Body of pancreas (tissue), 4 donors: ENCODE measurements at regions not wholly inside any gene's neighbourhood (a gene's known extent, or its start where the extent isn't known, plus 50 kb on each side); places are given as distances from the start of the nearest gene placed in this dataset.

Experiments used
- ATAC-seq: fragments of 150-250 bp; one replicate; pipeline ENCODE4 v1.9.1; 2016
- DNase-seq, 4 donors: peaks; one replicate each; pipeline ENCODE4 v3.0.0-alpha.2; 2019
- H3K27ac ChIP-seq, 4 donors: fragments of 200-600 bp; sonication (generic); 1 replicate in 3 of 4; 2 replicates in 1 of 4; pipeline versions ENCODE4 v1.5.1 to v1.6.1; 2016 to 2019; ENCODE audit warnings: mild to moderate bottlenecking in 1 of 4, mixed read lengths in 1 of 4, moderate library complexity in 1 of 4
- H3K27me3 ChIP-seq, 2 donors: fragments of 200-600 bp; sonication (generic); one replicate each; pipeline ENCODE4 v1.6.0; 2016; ENCODE audit warnings: mild to moderate bottlenecking in 1 of 2
- H3K36me3 ChIP-seq, 2 donors: fragments of 200-600 bp; sonication (generic); replicated peaks in 1 of 2; 2 replicates each; pipeline ENCODE4 v1.5.1; 2016; ENCODE audit warnings: low read depth in 2 of 2; ENCODE audit not compliant: insufficient read depth in 1 of 2
- H3K4me1 ChIP-seq: fragments of 200-600 bp; sonication (generic); one replicate; pipeline ENCODE4 v1.6.0; 2016
- H3K4me3 ChIP-seq, 2 donors: fragments of 200-600 bp; sonication (generic); 1 replicate in 1 of 2; 2 replicates in 1 of 2; pipeline ENCODE4 v1.5.1; 2016 to 2019
- H3K9me3 ChIP-seq, 3 donors: fragments of 200-600 bp; sonication (generic); 1 replicate in 2 of 3; 2 replicates in 1 of 3; pipeline ENCODE4 v1.5.1; 2016
- POLR2A ChIP-seq, 3 donors: fragments of 450-650 bp; IDR thresholded peaks; one replicate each; pipeline ENCODE4 v1.6.1; 2016; ENCODE audit warnings: antibody characterized with exemption in 3 of 3, mild to moderate bottlenecking in 2 of 3
- WGBS, 2 donors: methylation state at CpG; one replicate each; pipeline ENCODE4 v1.1.5; 2017; 5-methylcytosine and 5-hydroxymethylcytosine counted together
- intact Hi-C: fragments of 100-400 bp; cut with DNase I; formaldehyde crosslinking; loops from one replicate; pipeline ENCODE4 v1.15.1; 2023
- TF ChIP-seq, protein P1 (sequence below), 7 experiments: fragments of 450-650 bp in 4 of 7; fragments of 200-600 bp in 3 of 7; sonication (generic) in 3 of 7; IDR thresholded peaks; one replicate each; pipeline ENCODE4 v1.5.1; 2016 to 2019; ENCODE audit warnings: antibody characterized with exemption in 7 of 7

DNA sequence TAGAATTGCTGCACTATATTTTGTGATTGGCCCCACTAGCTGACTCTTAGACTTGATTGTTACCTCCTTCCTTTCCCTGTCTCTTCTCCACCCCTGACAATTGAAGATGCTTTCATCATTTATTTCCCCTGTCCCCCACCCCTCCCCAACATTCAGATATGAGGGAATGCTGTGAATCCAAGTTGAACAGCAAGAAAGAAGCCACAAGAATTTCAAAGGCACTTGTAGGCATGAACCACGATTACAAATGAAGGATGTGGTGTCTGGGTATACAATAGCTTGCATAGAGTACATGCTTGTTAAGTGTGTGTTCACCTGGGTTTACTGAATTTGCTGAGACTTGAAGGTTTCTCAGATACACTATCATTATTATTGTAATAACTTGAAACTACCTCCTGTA, 78.3 kb upstream of the TRIO start:
- no peaks in the 10 kb centered on the region for H3K9me3 ChIP-seq
- no peaks in the 10 kb centered on the region for H3K36me3 ChIP-seq
- ATAC-seq (no peak), DNase-seq (no peak)
- no peak overlapping the region for H3K4me3 ChIP-seq
- no peaks in the 10 kb centered on the region for H3K4me1 ChIP-seq
- no peak overlapping the region for H3K27ac ChIP-seq
- intact Hi-C loops: no loop called here
- H3K27me3 ChIP-seq: no peaks in the 10 kb centered on the region
- WGBS, 2 donors: 0 to 56% methylated on average over 1 of the region's 1 CpG
- no peak for TF ChIP-seq POLR2A (IDR thresholded peaks at IDR 0.05)
- TF ChIP-seq, protein P1, sequence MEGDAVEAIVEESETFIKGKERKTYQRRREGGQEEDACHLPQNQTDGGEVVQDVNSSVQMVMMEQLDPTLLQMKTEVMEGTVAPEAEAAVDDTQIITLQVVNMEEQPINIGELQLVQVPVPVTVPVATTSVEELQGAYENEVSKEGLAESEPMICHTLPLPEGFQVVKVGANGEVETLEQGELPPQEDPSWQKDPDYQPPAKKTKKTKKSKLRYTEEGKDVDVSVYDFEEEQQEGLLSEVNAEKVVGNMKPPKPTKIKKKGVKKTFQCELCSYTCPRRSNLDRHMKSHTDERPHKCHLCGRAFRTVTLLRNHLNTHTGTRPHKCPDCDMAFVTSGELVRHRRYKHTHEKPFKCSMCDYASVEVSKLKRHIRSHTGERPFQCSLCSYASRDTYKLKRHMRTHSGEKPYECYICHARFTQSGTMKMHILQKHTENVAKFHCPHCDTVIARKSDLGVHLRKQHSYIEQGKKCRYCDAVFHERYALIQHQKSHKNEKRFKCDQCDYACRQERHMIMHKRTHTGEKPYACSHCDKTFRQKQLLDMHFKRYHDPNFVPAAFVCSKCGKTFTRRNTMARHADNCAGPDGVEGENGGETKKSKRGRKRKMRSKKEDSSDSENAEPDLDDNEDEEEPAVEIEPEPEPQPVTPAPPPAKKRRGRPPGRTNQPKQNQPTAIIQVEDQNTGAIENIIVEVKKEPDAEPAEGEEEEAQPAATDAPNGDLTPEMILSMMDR (IDR thresholded peaks at IDR 0.05): no peak

DNA sequence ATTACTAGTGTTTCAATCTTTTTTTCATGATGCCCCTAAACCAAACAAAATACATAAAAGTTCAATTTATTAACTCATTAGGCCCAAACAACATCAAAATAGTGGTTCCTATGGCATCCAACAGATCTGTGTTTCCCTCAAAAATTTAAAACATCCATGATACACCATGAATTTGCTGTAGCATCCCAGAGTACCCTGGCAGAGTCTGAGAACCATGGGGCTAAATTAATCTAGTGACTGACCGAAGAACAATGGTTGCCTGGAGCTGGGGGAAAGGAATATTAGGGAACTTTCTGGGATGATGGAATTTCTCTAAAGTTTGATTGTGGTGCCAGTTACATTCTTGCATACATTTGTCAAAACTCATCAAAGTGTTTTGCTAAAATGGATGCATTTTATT, 79.5 kb upstream of the TRIO start:
- intact Hi-C loops: no loop called here
- no peak for ATAC-seq
- DNase-seq: no peak
- no peaks in the 10 kb centered on the region for H3K27me3 ChIP-seq
- H3K9me3 ChIP-seq: no peaks in the 10 kb centered on the region
- TF ChIP-seq POLR2A (IDR thresholded peaks at IDR 0.05): no peak
- TF ChIP-seq, protein P1 (IDR thresholded peaks at IDR 0.05): no peak
- WGBS, 2 donors: 86 to 92% methylated on average over 1 of the region's 1 CpG
- H3K36me3 ChIP-seq: no peaks in the 10 kb centered on the region
- no peak overlapping the region for H3K4me3 ChIP-seq
- no peaks in the 10 kb centered on the region for H3K4me1 ChIP-seq
- H3K27ac ChIP-seq: no peak overlapping the region

DNA sequence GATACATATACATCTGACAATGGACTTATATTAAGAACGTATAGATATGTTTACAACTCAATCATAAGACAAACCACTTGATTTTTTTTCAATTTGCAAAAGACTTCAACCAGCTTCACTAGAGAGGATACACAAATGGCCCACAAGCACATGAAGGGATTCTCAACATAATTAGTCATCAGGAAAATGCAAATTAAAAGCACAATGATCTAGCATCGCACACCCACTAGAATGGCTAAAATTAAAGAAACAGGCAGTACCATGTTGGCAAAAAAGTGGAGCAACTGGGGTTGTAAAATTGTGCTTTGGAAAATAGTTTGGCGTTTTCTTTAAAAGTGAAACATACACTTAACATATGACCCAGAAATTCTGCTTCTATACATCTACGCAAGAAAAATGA, 80.0 kb upstream of the TRIO start:
- TF ChIP-seq POLR2A (IDR thresholded peaks at IDR 0.05): no peak
- TF ChIP-seq, protein P1 (IDR thresholded peaks at IDR 0.05): no peak
- 65 to 70% methylated on average over 4 of the region's 4 CpGs for WGBS, 2 donors
- intact Hi-C loops: no loop called here
- Histone ChIP-seq H3K4me1 (no peaks in the 10 kb centered on the region), H3K27me3 (no peaks in the 10 kb centered on the region), H3K4me3 (no peak overlapping the region), H3K9me3 (no peaks in the 10 kb centered on the region), H3K27ac (no peak overlapping the region), H3K36me3 (no peaks in the 10 kb centered on the region)
- ATAC-seq: no peak
- DNase-seq: no peak

DNA sequence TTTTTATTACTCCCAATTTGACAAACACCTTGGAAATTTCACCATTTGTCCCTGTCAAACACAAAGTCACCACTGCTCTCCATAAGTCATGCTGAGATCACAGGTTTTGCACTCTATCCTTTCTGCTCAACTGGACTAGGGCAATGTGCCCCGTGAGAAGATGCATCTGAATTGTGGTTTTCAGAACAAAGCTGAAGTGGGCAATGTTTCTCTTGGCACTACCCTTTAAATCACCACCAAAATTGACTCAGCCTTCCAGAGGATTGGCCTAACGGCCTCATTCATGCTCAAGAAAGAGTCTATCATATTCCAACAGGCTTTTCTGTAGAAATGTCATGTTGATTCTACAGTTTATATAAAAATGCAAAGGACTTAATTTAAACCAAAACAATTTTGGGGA, 81.0 kb upstream of the TRIO start:
- no peaks in the 10 kb centered on the region for H3K4me1 ChIP-seq
- DNase-seq (no peak), ATAC-seq (no peak)
- no peaks in the 10 kb centered on the region for H3K36me3 ChIP-seq
- H3K9me3 ChIP-seq: no peaks in the 10 kb centered on the region
- no peak overlapping the region for H3K4me3 ChIP-seq
- no peak overlapping the region for H3K27ac ChIP-seq
- 69 to 73% methylated on average over 2 of the region's 2 CpGs for WGBS, 2 donors
- no peaks in the 10 kb centered on the region for H3K27me3 ChIP-seq
- intact Hi-C loops: no loop called here
- TF ChIP-seq, protein P1 (IDR thresholded peaks at IDR 0.05): no peak
- no peak for TF ChIP-seq POLR2A (IDR thresholded peaks at IDR 0.05)

DNA sequence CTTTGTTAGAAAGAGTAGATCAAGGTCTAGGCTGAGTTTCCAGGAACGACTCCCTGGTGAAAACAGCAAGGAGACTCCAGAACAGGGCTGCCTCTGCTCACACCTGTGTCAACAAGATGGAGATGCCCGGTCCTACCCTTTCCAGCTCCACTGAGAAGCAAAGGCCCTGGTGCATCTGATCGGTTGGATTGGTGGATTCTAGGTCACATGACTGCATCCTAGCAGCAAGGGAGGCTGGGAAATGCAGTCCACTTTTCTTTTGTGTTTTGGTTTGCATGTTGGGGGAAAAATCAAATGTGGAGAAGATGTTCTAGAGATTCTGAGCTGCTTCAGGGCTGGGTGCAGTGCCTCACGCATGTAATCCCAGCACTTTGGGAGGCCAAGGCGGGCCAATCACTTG, 82.0 kb upstream of the TRIO start:
- ATAC-seq (no peak), DNase-seq (no peak)
- no peak for TF ChIP-seq POLR2A (IDR thresholded peaks at IDR 0.05)
- TF ChIP-seq, protein P1 (IDR thresholded peaks at IDR 0.05): no peak
- Histone ChIP-seq H3K27ac (no peak overlapping the region), H3K9me3 (no peaks in the 10 kb centered on the region), H3K36me3 (no peaks in the 10 kb centered on the region), H3K27me3 (no peaks in the 10 kb centered on the region), H3K4me3 (no peak overlapping the region), H3K4me1 (no peaks in the 10 kb centered on the region)
- WGBS, 2 donors: 61 to 66% methylated on average over 4 to 5 of the region's 5 CpGs
- intact Hi-C loops: no loop called here
